Psoas muscle (tissue), 7 donors: ENCODE measurements at regions not wholly inside any gene's neighbourhood (a gene's known extent, or its start where the extent isn't known, plus 50 kb on each side); places are given as distances from the start of the nearest gene placed in this dataset.
A peak's percentile ranks its signal among the peaks of the same experiment; 100 is the strongest.

Experiments
- ATAC-seq, 4 donors: fragments of 200-7000 bp; cut with Tn5 transposase; one replicate each; pipeline ENCODE4 v1.9.1; 2020; ENCODE audit warnings: moderate library complexity in 3 of 4, mild to moderate bottlenecking in 2 of 4
- DNase-seq, 2 donors: peaks; one replicate each; pipeline ENCODE4 v3.0.0-alpha.2; 2020
- H3K27ac ChIP-seq: fragments of 200-600 bp; one replicate; pipeline ENCODE4 v1.8.0; 2022
- H3K27me3 ChIP-seq, 3 donors: fragments of 200-600 bp in 1 of 3; one replicate each; pipeline versions ENCODE4 v1.6.1 to v1.8.0; 2013 to 2022; ENCODE audit warnings: low read length in 2 of 3, mild to moderate bottlenecking in 2 of 3, moderate library complexity in 1 of 3; ENCODE audit not compliant: insufficient read depth in 3 of 3
- H3K36me3 ChIP-seq, 2 donors: fragments of 200-600 bp in 1 of 2; one replicate each; pipeline versions ENCODE4 v1.6.1 to v1.8.0; 2013 to 2022; ENCODE audit warnings: low read depth in 1 of 2, mild to moderate bottlenecking in 1 of 2, moderate library complexity in 1 of 2; ENCODE audit not compliant: insufficient read depth in 1 of 2
- H3K4me1 ChIP-seq: fragments of 200-600 bp; one replicate; pipeline ENCODE4 v1.8.0; 2022
- H3K4me3 ChIP-seq: fragments of 200-600 bp; one replicate; pipeline ENCODE4 v1.8.0; 2022; ENCODE audit warnings: mild to moderate bottlenecking
- H3K9me3 ChIP-seq: fragments of 200-600 bp; one replicate; pipeline ENCODE4 v1.8.0; 2022
- WGBS, 3 donors: extraction: QIAGEN DNeasy Blood & Tissue Kit; methylation state at CpG; one replicate each; pipeline versions ENCODE4 v1.1.6 to v1.1.7; 2013; 5-methylcytosine and 5-hydroxymethylcytosine counted together
- intact Hi-C, 2 donors: fragments of 100-400 bp; cut with DNase I; formaldehyde crosslinking; loops; one replicate each; pipeline versions ENCODE4 v1.11.0 to v1.14.2; 2022
- TF ChIP-seq, protein P1 (sequence below): fragments of 200-600 bp; IDR thresholded peaks from one replicate; pipeline ENCODE4 v1.8.0; 2022; ENCODE audit warnings: antibody characterized with exemption
- donor health status: healthy with polysubstance abuse.
- donor health status: DM: no; HTN: no; CAD: no; lungs with moderate emphysema.
- donor health status: Bipolar disorder and iron deficiency.
- donor health status: healthy.
- donor health status: DM: yes; HTN: yes; CAD: no.
- donor health status: DM: no; HTN: no; CAD: no.
- donor health status: DM: yes; HTN: yes; CAD: no.

DNA sequence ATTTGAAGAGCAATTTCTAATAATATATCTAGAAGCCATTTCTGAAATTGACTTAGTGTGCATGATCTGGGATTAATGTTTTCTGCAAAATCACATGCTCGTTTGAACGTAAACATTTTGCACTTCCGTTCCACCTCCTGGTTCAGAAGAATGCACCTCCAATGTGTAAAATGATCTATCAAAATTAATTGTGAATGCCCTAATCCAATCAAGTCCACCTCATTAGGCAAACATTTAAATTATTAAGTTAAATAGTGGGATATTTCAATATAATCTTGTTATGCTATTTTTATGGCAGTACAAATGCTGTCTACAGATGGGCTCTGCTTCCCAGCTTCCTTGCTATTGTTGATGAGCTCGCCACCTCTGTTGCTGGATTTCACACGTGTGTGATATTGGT is 542.5 kb downstream of the INSC start:
- TF ChIP-seq, protein P1, sequence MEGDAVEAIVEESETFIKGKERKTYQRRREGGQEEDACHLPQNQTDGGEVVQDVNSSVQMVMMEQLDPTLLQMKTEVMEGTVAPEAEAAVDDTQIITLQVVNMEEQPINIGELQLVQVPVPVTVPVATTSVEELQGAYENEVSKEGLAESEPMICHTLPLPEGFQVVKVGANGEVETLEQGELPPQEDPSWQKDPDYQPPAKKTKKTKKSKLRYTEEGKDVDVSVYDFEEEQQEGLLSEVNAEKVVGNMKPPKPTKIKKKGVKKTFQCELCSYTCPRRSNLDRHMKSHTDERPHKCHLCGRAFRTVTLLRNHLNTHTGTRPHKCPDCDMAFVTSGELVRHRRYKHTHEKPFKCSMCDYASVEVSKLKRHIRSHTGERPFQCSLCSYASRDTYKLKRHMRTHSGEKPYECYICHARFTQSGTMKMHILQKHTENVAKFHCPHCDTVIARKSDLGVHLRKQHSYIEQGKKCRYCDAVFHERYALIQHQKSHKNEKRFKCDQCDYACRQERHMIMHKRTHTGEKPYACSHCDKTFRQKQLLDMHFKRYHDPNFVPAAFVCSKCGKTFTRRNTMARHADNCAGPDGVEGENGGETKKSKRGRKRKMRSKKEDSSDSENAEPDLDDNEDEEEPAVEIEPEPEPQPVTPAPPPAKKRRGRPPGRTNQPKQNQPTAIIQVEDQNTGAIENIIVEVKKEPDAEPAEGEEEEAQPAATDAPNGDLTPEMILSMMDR, result no peak
- no peak for DNase-seq
- 84 to 89% (median 84%) methylated on average over 5 of the region's 5 CpGs for WGBS, 3 donors
- Histone ChIP-seq H3K4me1 (peaks cover 11% of the 10 kb centered on the region), H3K27me3 (no peaks in the 10 kb centered on the region), H3K36me3 (no peaks in the 10 kb centered on the region), H3K9me3 (no peaks in the 10 kb centered on the region), H3K4me3 (no peak overlapping the region), H3K27ac (no peak overlapping the region)
- ATAC-seq, result no peak
- intact Hi-C loops, result loop anchor here in 1 of 2 donors (10.0 kb wide), 1 partner anchor 158 kb away; no protein-coding TSS in a partner anchor

DNA sequence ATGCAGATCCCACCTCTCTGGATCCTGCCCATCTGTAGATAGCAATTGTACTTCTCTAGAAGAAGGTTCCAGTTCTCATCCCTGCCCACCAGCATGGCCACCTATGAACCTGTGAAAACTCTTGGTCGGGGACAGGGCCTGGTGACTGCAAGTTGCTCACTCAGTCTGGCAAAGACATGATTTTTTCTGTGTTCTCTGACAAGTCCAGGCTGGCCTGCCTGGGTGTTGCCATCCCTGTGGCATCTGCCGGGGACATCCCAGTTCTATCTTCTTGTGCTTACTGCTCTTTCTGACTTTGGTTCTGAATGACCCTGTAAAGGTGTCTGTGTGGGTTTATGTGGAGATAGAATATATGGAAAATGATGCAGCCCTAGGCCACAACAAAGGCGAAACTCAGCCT is 545.8 kb downstream of the INSC start:
- intact Hi-C loops, result no loop called here
- Histone ChIP-seq H3K36me3 (no peaks in the 10 kb centered on the region), H3K9me3 (no peaks in the 10 kb centered on the region), H3K4me1 (peaks cover 31% of the 10 kb centered on the region), H3K27ac (no peak overlapping the region), H3K4me3 (no peak overlapping the region), H3K27me3 (no peaks in the 10 kb centered on the region)
- no peak for ATAC-seq
- no peak for DNase-seq
- 89 to 98% (median 95%) methylated on average over 3 of the region's 3 CpGs for WGBS, 3 donors
- TF ChIP-seq, protein P1, result no peak

DNA sequence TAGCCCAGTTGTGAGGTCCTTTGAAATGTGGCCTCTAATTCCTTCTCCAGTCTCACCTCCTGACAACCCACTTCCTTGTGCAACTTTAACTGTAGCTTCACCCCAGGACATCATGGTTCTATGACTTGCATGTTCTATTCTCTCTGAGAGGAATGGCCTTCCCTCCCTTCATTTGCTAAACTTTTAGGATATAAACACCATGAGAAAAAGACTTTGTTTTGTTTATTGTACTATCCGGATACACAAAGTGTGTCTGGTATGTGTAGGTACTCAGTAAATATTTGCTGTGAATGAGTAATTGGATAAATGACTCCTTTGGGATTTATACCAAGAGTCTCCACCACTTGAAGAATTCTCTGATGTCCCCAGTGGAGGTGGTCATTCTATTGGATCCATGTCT is 547.6 kb downstream of the INSC start:
- TF ChIP-seq, protein P1, result no peak
- no peak overlapping the region for H3K27ac ChIP-seq
- intact Hi-C loops, result no loop called here

DNA sequence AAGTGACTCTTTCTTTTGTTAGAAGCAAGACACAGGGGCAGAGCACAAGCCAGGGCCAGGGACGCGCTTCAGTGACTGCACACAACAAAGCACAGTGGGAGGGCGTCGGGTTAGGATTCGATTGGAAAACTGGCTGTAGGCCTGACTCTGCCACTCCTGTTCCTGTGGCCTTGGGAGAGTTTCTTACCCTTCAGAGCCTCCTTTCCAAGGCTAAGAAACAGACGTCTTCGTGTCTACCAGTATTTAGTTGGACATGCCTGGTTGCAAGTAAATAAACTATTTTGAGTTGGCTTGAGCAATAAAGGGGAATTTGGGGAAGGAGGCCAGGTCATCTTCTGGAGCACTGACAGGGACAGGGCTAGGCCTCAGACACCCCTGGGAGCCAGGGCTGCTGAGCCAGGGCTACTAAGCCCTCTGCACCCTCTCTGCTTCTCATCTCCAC is 549.1 kb downstream of the INSC start:
- Histone ChIP-seq H3K4me3 (no peak overlapping the region), H3K4me1 (peaks cover 19% of the 10 kb centered on the region), H3K9me3 (no peaks in the 10 kb centered on the region), H3K27me3 (no peaks in the 10 kb centered on the region), H3K27ac (peak overlapping the region; percentile 54), H3K36me3 (no peaks in the 10 kb centered on the region)
- ATAC-seq, result peak; percentile 43 to 95 (median 74)
- TF ChIP-seq, protein P1, result no peak
- peak in 1 of 2 donors; percentile 68 for DNase-seq
- intact Hi-C loops, result no loop called here
- 17 to 27% (median 23%) methylated on average over 7 of the region's 7 CpGs for WGBS, 3 donors

More for the DNA sequence above, 547.6 kb downstream of the INSC start:
- no peak overlapping the region for H3K4me3 ChIP-seq
- H3K27me3 ChIP-seq, result no peaks in the 10 kb centered on the region
- H3K9me3 ChIP-seq, result no peaks in the 10 kb centered on the region
- 88 to 98% (median 94%) methylated on average over 1 of the region's 1 CpG for WGBS, 3 donors
- no peaks in the 10 kb centered on the region for H3K36me3 ChIP-seq
- no peak for ATAC-seq
- peaks cover 31% of the 10 kb centered on the region for H3K4me1 ChIP-seq
- no peak for DNase-seq

DNA sequence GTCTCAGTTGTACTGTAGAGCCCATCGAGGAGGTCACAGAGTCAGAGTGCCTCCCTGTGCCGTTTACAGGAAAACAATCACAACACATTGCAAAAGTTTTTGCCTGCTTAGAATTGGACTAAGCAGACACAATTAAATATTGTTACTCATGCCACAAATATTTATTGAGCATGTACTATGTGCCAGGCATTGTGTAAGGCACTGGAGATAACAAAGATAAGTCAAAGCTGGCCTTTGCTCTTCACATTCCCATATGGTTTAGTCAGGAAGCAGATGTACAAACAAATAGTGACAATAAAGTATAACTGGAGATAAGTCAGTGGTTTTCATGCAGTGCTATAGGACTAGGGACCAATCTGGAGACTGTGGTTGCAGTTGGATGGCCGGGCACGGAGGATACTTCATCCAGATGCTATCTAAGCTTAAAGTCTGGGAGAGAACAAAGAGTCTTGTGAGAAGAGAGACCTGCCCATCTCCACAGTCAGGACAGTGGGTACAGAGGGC is 550.7 kb downstream of the INSC start:
- 83 to 85% (median 84%) methylated on average over 4 of the region's 4 CpGs for WGBS, 3 donors
- Histone ChIP-seq H3K9me3 (no peaks in the 10 kb centered on the region), H3K36me3 (no peaks in the 10 kb centered on the region), H3K4me3 (no peak overlapping the region), H3K4me1 (peaks cover 19% of the 10 kb centered on the region), H3K27me3 (no peaks in the 10 kb centered on the region), H3K27ac (no peak overlapping the region)
- TF ChIP-seq, protein P1, result no peak
- DNase-seq, result no peak
- ATAC-seq, result no peak
- intact Hi-C loops, result no loop called here
